ENCODE measurements at regions not wholly inside any gene's neighbourhood (a gene's known extent, or its start where the extent isn't known, plus 50 kb on each side); places are given as distances from the start of the nearest gene placed in this dataset.

- no peak for TF ChIP-seq CTCF (conservative IDR thresholded peaks at IDR 0.05; ENCODE audit: low read depth, low read length)
- TF ChIP-seq EZH2 (IDR thresholded peaks at IDR 0.05; ENCODE audit: low read length, unreplicated experiment): no peak
- no peak for TF ChIP-seq EZH2phosphoT487 (IDR thresholded peaks at IDR 0.05; ENCODE audit: borderline replicate concordance, low read length)
Observed at GRCh38 chr7:94178230-94178629, 174.1 kb upstream of the BET1 start.
